HG03139 (cell line): ENCODE measurements at regions not wholly inside any gene's neighbourhood (a gene's known extent, or its start where the extent isn't known, plus 50 kb on each side); places are given as distances from the start of the nearest gene placed in this dataset.
"Not testable (repeated sequence)": the region's sequence is repeated elsewhere in the genome, so short reads cannot be mapped to it uniquely, and the experiment has no call there.

ENCODE experiments used
- ATAC-seq: cut with Tn5 transposase; IDR thresholded peaks from one replicate; pipeline ENCODE4 v1.9.1; 2021; ENCODE audit not compliant: unreplicated experiment

GRCh38 chr10:109417803-109418202 is 505.5 kb downstream of the XPNPEP1 start:
- no peak for ATAC-seq

- ATAC-seq, result no peak
Measured at GRCh38 chr10:109412353-109412752, 511.0 kb downstream of the XPNPEP1 start.

- no peak for ATAC-seq
Measured at GRCh38 chr10:109411917-109412316, 511.4 kb downstream of the XPNPEP1 start.

GRCh38 chr10:109405338-109405737 is 518.0 kb downstream of the XPNPEP1 start:
- ATAC-seq, result no peak

- ATAC-seq, result no peak
Measured at GRCh38 chr10:109403551-109403950, 519.8 kb downstream of the XPNPEP1 start.

GRCh38 chr10:109393425-109393824 is 529.9 kb downstream of the XPNPEP1 start:
- ATAC-seq, result no peak

GRCh38 chr10:109386921-109387320 is 536.4 kb downstream of the XPNPEP1 start:
- no peak for ATAC-seq

- ATAC-seq, result no peak
Measured at GRCh38 chr10:109386101-109386500, 537.2 kb downstream of the XPNPEP1 start.

GRCh38 chr10:109379186-109379585 is 544.1 kb downstream of the XPNPEP1 start:
- no peak for ATAC-seq

GRCh38 chr10:109374215-109374614 is 549.1 kb downstream of the XPNPEP1 start:
- no peak for ATAC-seq

GRCh38 chr10:109359316-109359715 is 564.0 kb downstream of the XPNPEP1 start:
- ATAC-seq, result no peak

GRCh38 chr10:109358325-109358724 is 565.0 kb downstream of the XPNPEP1 start:
- no peak for ATAC-seq

GRCh38 chr10:109348324-109348723 is 575.0 kb downstream of the XPNPEP1 start:
- no peak for ATAC-seq

- ATAC-seq, result no peak
Measured at GRCh38 chr10:109343293-109343692, 580.0 kb downstream of the XPNPEP1 start.

GRCh38 chr10:109341986-109342385 is 581.3 kb downstream of the XPNPEP1 start:
- no peak for ATAC-seq

GRCh38 chr10:109328001-109328400 is 595.3 kb downstream of the XPNPEP1 start:
- ATAC-seq, result no peak

- no peak for ATAC-seq
Measured at GRCh38 chr10:109327266-109327665, 596.0 kb downstream of the XPNPEP1 start.

GRCh38 chr10:109324721-109325120 is 598.6 kb downstream of the XPNPEP1 start:
- ATAC-seq, result no peak

GRCh38 chr10:109317746-109318366 is 605.5 kb downstream of the XPNPEP1 start:
- ATAC-seq, result no peak

GRCh38 chr10:109314016-109314415 is 609.3 kb downstream of the XPNPEP1 start:
- ATAC-seq, result not testable (repeated sequence)

- ATAC-seq, result not testable (repeated sequence)
Measured at GRCh38 chr10:109312555-109312954, 610.8 kb downstream of the XPNPEP1 start.

- ATAC-seq, result no peak
Measured at GRCh38 chr10:109308971-109309370, 614.3 kb downstream of the XPNPEP1 start.

GRCh38 chr10:109307102-109307501 is 616.2 kb downstream of the XPNPEP1 start:
- ATAC-seq, result not testable (repeated sequence)
